ENCODE measurements at regions not wholly inside any gene's neighbourhood (a gene's known extent, or its start where the extent isn't known, plus 50 kb on each side); places are given as distances from the start of the nearest gene placed in this dataset.

DNA sequence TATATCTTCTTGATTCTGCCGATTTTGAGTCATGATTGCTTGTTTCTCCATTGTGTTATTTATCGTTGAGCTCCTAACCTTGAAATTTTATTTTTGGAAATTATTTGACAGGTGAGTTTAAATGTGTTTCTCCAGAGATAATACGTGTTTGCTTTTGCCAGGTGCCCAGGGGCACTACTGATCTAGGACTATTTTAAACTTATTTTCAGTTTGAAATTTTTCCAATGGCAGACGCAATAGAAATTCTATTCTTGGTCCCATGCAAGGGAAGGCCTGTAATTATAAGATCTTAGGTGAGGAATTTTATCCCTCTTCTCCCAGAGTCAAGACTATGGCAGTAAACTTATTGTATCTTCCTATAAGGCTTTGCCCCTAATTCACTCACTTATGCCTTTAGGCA is 252.8 kb downstream of the AEBP2 start:
- H3K27me3 ChIP-seq (ENCODE audit: low read depth): no peaks in the 10 kb centered on the region
- H3K36me3 ChIP-seq (replicated peaks): no peaks in the 10 kb centered on the region
- no peak for DNase-seq (ENCODE audit: low spot score in 2 of 2)
- no peaks in the 10 kb centered on the region for H3K4me1 ChIP-seq
- in situ Hi-C loops (cut with MboI; ENCODE audit: low sequenced_read_pairs): no loop called here
- H3K4me3 ChIP-seq: no peak overlapping the region
- no peaks in the 10 kb centered on the region; the same call in 1 of the 2 replicates for H3K9me3 ChIP-seq

- H3K4me1 ChIP-seq: no peaks in the 10 kb centered on the region
- in situ Hi-C loops (cut with MboI; ENCODE audit: low sequenced_read_pairs): no loop called here
- no peaks in the 10 kb centered on the region for H3K36me3 ChIP-seq (replicated peaks)
- no peak overlapping the region for H3K4me3 ChIP-seq
- H3K9me3 ChIP-seq: no peaks in the 10 kb centered on the region; the same call in 1 of the 2 replicates
- H3K27me3 ChIP-seq (ENCODE audit: low read depth): no peaks in the 10 kb centered on the region
- no peak for DNase-seq (ENCODE audit: low spot score in 2 of 2)
Observed at GRCh38 chr12:19692566-19692965, 253.3 kb downstream of the AEBP2 start.

DNA sequence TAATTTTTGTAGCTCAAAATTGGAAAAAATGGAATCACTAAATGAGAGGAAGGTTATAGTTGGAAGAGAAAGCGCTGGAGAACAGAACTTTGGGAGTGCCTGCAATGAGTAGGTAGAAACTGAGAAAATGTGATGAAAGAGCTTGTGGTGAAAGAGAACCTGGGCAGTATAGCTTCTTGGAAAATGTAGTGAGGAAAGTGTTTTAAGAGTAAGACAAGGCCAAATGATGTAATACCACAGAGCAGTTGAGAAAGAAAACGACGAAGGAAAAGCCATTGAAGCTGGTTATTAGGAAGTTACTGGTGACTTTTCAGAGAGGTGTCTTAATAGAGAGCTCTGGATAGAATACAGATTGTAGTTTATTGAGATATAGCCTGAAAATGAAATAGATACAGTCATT is 255.3 kb downstream of the AEBP2 start:
- Histone ChIP-seq H3K9me3 (no peaks in the 10 kb centered on the region; the same call in 1 of the 2 replicates), H3K36me3 (replicated peaks) (no peaks in the 10 kb centered on the region), H3K4me1 (no peaks in the 10 kb centered on the region), H3K4me3 (no peak overlapping the region), H3K27me3 (ENCODE audit: low read depth) (no peaks in the 10 kb centered on the region)
- DNase-seq (ENCODE audit: low spot score in 2 of 2): no peak
- in situ Hi-C loops (cut with MboI; ENCODE audit: low sequenced_read_pairs): no loop called here

- H3K27me3 ChIP-seq (ENCODE audit: low read depth): no peaks in the 10 kb centered on the region
- no peaks in the 10 kb centered on the region; the same call in 1 of the 2 replicates for H3K9me3 ChIP-seq
- no peaks in the 10 kb centered on the region for H3K36me3 ChIP-seq (replicated peaks)
- H3K4me3 ChIP-seq: no peak overlapping the region
- in situ Hi-C loops (cut with MboI; ENCODE audit: low sequenced_read_pairs): no loop called here
- no peaks in the 10 kb centered on the region for H3K4me1 ChIP-seq
- DNase-seq (ENCODE audit: low spot score in 2 of 2): no peak
Observed at GRCh38 chr12:19695244-19696098, 256.2 kb downstream of the AEBP2 start.

- no peaks in the 10 kb centered on the region for H3K36me3 ChIP-seq (replicated peaks)
- H3K4me1 ChIP-seq: no peaks in the 10 kb centered on the region
- no peaks in the 10 kb centered on the region for H3K27me3 ChIP-seq (ENCODE audit: low read depth)
- no peak overlapping the region for H3K4me3 ChIP-seq
- no peaks in the 10 kb centered on the region for H3K9me3 ChIP-seq
- in situ Hi-C loops (cut with MboI; ENCODE audit: low sequenced_read_pairs): no loop called here
- DNase-seq (ENCODE audit: low spot score in 2 of 2): no peak
Observed at GRCh38 chr12:19700969-19701368, 261.7 kb downstream of the AEBP2 start.

- no peak for DNase-seq (ENCODE audit: low spot score in 2 of 2)
- H3K9me3 ChIP-seq: no peaks in the 10 kb centered on the region
- in situ Hi-C loops (cut with MboI; ENCODE audit: low sequenced_read_pairs): no loop called here
- no peaks in the 10 kb centered on the region for H3K4me1 ChIP-seq
- H3K27me3 ChIP-seq (ENCODE audit: low read depth): no peaks in the 10 kb centered on the region
- no peaks in the 10 kb centered on the region for H3K36me3 ChIP-seq (replicated peaks)
- H3K4me3 ChIP-seq: no peak overlapping the region
Observed at GRCh38 chr12:19704966-19705365, 265.7 kb downstream of the AEBP2 start.

- H3K27me3 ChIP-seq (ENCODE audit: low read depth): no peaks in the 10 kb centered on the region
- no peaks in the 10 kb centered on the region for H3K36me3 ChIP-seq (replicated peaks)
- H3K9me3 ChIP-seq: no peaks in the 10 kb centered on the region
- H3K4me1 ChIP-seq: no peaks in the 10 kb centered on the region
- in situ Hi-C loops (cut with MboI; ENCODE audit: low sequenced_read_pairs): no loop called here
- no peak for DNase-seq (ENCODE audit: low spot score in 2 of 2)
- no peak overlapping the region for H3K4me3 ChIP-seq
Observed at GRCh38 chr12:19706936-19707335, 267.6 kb downstream of the AEBP2 start.

GRCh38 chr12:19707948-19708409 is 268.7 kb downstream of the AEBP2 start:
- H3K36me3 ChIP-seq (replicated peaks): no peaks in the 10 kb centered on the region
- H3K4me3 ChIP-seq: no peak overlapping the region
- no peaks in the 10 kb centered on the region for H3K9me3 ChIP-seq
- no peak for DNase-seq (ENCODE audit: low spot score in 2 of 2)
- H3K27me3 ChIP-seq (ENCODE audit: low read depth): no peaks in the 10 kb centered on the region
- no peaks in the 10 kb centered on the region for H3K4me1 ChIP-seq
- in situ Hi-C loops (cut with MboI; ENCODE audit: low sequenced_read_pairs): no loop called here

DNA sequence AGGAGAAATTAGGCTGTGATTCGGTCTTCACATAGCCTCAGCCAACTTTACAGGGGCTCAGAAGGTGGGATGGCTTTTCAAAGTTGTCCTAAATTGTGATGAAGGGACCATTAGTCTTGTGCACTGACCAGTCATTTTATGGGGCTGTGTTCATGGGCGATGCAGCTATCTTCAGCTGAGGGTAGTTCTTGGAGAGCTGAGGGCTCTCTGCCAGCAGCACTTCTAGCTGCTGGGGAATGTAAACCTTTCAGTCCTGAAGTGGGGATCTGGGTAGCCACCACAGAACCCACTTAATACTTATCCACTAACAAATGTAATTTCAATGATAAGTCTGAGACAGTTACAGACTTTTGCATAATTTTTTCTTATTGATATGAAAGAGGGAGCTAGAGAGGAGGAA is 270.6 kb downstream of the AEBP2 start:
- no peak overlapping the region for H3K4me3 ChIP-seq
- in situ Hi-C loops (cut with MboI; ENCODE audit: low sequenced_read_pairs): no loop called here
- H3K9me3 ChIP-seq: no peaks in the 10 kb centered on the region
- DNase-seq (ENCODE audit: low spot score in 2 of 2): no peak
- no peaks in the 10 kb centered on the region for H3K36me3 ChIP-seq (replicated peaks)
- H3K4me1 ChIP-seq: no peaks in the 10 kb centered on the region
- no peaks in the 10 kb centered on the region; the same call in 1 of the 2 replicates for H3K27me3 ChIP-seq (ENCODE audit: low read depth)

DNA sequence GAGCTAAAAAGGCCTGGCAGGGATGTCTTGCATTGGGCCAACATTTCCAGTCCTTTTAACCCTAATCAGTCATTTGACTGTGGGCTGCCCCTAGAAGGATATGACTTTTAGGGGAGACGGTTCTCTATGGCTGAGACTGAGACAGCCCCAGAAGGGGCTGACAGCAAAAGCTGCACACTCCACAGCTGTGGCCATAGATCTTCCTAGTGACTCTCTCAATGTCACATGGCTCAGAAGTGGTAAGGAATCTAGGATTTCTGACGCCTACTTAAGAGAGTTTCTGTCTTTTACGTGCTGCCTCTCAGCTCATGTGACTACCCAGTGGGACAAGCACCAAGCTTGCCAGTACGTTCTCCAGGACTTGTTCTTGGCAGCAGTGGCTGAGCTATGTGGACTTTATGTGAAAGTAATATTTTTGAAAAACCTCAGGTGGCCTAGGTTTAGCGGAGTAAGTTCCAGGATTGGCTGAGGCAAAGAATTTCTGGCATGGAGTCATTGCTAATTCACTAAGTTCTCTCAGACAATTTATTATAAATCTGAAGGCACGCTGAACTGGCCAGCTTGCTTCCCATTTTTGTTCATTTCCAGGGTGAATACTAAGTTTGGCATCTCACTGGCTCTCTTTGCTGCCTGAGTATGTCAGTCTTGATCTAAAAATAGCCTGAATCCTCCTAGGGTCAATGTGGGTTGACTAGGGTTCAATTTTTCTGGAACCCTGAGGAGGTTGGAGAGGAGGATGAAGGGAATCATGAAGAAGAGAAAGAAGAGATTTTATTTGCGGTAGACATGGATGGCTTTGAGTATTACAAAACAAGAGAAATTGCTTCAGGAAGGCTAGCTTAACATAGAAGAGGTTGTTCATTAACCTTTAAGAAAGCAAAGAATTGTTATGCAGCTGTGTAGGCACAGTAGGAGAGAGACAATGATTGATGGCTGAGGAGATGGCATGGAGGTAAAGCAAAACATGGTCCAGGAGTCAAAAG is 271.8 kb downstream of the AEBP2 start:
- Histone ChIP-seq H3K36me3 (replicated peaks) (no peaks in the 10 kb centered on the region), H3K4me3 (no peak overlapping the region), H3K4me1 (no peaks in the 10 kb centered on the region), H3K27me3 (ENCODE audit: low read depth) (no peaks in the 10 kb centered on the region; the same call in 1 of the 2 replicates), H3K9me3 (no peaks in the 10 kb centered on the region)
- DNase-seq (ENCODE audit: low spot score in 2 of 2): no peak
- in situ Hi-C loops (cut with MboI; ENCODE audit: low sequenced_read_pairs): no loop called here

DNA sequence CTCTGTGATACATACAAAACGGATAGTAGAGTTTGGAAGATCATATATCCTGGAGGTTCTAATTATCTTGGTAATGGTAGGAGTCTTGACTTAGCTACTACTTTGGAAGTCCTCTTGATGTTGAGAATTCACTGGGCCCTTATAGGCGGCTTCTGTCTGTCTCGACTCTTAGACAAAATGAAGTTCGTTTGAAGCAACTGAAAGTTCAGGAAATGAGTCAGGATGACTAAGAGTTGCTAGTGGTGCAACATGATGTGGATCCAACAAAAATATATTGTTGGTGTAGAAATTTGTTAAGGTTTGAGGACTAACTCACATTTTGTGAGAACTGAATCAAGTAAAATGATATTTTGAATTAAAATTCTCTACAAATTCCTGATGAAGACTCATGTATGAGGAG is 272.7 kb downstream of the AEBP2 start:
- in situ Hi-C loops (cut with MboI; ENCODE audit: low sequenced_read_pairs): no loop called here
- H3K36me3 ChIP-seq (replicated peaks): no peaks in the 10 kb centered on the region
- no peaks in the 10 kb centered on the region for H3K4me1 ChIP-seq
- H3K27me3 ChIP-seq (ENCODE audit: low read depth): no peaks in the 10 kb centered on the region; the same call in 1 of the 2 replicates
- no peak for DNase-seq (ENCODE audit: low spot score in 2 of 2)
- no peaks in the 10 kb centered on the region for H3K9me3 ChIP-seq
- H3K4me3 ChIP-seq: no peak overlapping the region

DNA sequence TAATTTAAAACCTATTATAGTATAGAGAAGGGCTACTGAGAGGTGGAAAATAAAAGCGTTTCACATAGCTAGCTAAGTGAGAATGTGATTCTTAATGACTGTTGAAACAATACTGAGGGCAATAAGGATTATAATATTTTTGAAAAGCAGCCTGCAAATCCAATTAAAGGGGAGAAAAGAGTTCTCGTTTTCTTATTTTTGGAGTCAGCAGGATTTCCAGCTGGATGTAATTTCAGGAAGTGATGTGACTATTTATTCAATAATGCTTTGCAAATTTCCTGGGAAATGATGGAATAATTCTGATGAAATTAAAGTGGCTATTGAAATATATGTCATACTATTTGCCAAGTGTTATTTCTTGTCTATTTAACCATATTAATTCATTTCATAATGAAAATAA is 279.1 kb downstream of the AEBP2 start:
- DNase-seq (ENCODE audit: low spot score in 2 of 2): no peak
- Histone ChIP-seq H3K9me3 (no peaks in the 10 kb centered on the region), H3K27me3 (ENCODE audit: low read depth) (no peaks in the 10 kb centered on the region), H3K4me1 (no peaks in the 10 kb centered on the region), H3K4me3 (no peak overlapping the region), H3K36me3 (replicated peaks) (no peaks in the 10 kb centered on the region)
- in situ Hi-C loops (cut with MboI; ENCODE audit: low sequenced_read_pairs): no loop called here

DNA sequence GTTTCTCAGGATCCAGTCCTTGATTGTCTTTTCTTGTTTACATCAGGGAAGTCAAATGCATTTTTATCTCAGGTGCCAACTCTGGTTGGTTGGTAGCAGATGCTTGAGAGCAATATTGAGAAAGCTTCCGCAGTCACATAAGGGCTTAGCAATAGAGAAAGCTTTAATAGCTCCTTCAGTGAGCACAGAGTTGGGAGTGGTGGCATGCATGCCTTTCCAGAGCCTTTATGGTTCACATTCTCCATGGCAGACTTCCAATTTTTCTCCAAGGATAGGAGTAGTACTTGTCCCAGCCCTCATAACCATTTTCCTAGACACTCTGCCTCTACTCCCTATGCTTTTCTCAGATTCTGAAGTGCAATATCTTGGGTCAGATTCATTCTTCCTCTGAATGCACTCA is 280.4 kb downstream of the AEBP2 start:
- no peaks in the 10 kb centered on the region for H3K27me3 ChIP-seq (ENCODE audit: low read depth)
- H3K4me1 ChIP-seq: no peaks in the 10 kb centered on the region
- DNase-seq (ENCODE audit: low spot score in 2 of 2): no peak
- no peaks in the 10 kb centered on the region for H3K9me3 ChIP-seq
- no peaks in the 10 kb centered on the region for H3K36me3 ChIP-seq (replicated peaks)
- in situ Hi-C loops (cut with MboI; ENCODE audit: low sequenced_read_pairs): no loop called here
- no peak overlapping the region for H3K4me3 ChIP-seq

DNA sequence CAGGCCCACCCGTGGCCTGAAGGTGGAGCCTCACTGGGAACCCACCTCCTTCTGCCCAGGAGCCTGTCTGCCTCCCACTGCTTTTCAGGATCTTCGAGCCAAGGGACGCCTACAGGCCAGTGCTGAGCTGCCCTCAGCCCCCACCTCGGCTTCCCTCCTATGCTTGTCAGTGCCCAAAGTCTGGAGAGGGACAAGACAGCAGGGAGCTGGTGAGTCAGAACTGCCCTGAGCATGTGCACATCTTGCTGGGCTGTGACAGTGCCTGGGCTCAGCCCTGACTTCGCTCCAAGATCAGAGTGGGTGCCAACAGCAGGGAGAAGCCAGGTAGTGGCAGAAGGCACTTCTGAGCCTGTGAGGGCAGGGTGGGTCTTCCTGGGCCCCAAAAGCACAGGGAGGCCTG is 286.8 kb downstream of the AEBP2 start:
- in situ Hi-C loops (cut with MboI; ENCODE audit: low sequenced_read_pairs): no loop called here
- no peaks in the 10 kb centered on the region for H3K4me1 ChIP-seq
- no peaks in the 10 kb centered on the region for H3K36me3 ChIP-seq (replicated peaks)
- no peak for DNase-seq (ENCODE audit: low spot score in 2 of 2)
- H3K4me3 ChIP-seq: no peak overlapping the region
- no peaks in the 10 kb centered on the region for H3K27me3 ChIP-seq (ENCODE audit: low read depth)
- H3K9me3 ChIP-seq: no peaks in the 10 kb centered on the region

Data from HAP-1 (cell line).